ENCODE measurements at regions not wholly inside any gene's neighbourhood (a gene's known extent, or its start where the extent isn't known, plus 50 kb on each side); places are given as distances from the start of the nearest gene placed in this dataset.

- no peak for DNase-seq
These were observed 1102.1 kb upstream of the KLHL29 start for GRCh38 chr2:22282916-22283315.

GRCh38 chr2:22283436-22283835 is 1101.5 kb upstream of the KLHL29 start:
- no peak for DNase-seq

- peak; percentile 21 to 37 (median 27) for DNase-seq
These were observed 1094.7 kb upstream of the KLHL29 start for GRCh38 chr2:22290302-22290701.

GRCh38 chr2:22290909-22291473 is 1094.0 kb upstream of the KLHL29 start:
- no peak for DNase-seq

- DNase-seq, result no peak
These were observed 1083.8 kb upstream of the KLHL29 start for GRCh38 chr2:22301228-22301627.

- DNase-seq, result no peak
These were observed 1058.7 kb upstream of the KLHL29 start for GRCh38 chr2:22326250-22326649.

GRCh38 chr2:22329211-22330154 is 1055.5 kb upstream of the KLHL29 start:
- DNase-seq, result no peak

- no peak for DNase-seq
These were observed 1048.6 kb upstream of the KLHL29 start for GRCh38 chr2:22336414-22336813.

- DNase-seq, result no peak
These were observed 1044.3 kb upstream of the KLHL29 start for GRCh38 chr2:22340716-22341115.

GRCh38 chr2:22347306-22347705 is 1037.7 kb upstream of the KLHL29 start:
- DNase-seq, result no peak

GRCh38 chr2:22350621-22351020 is 1034.4 kb upstream of the KLHL29 start:
- DNase-seq, result no peak

- peak; percentile 44 to 55 (median 55) for DNase-seq
These were observed 1029.1 kb upstream of the KLHL29 start for GRCh38 chr2:22355816-22356433.

- DNase-seq, result no peak
These were observed 1025.8 kb upstream of the KLHL29 start for GRCh38 chr2:22359071-22359672.

- no peak for DNase-seq
These were observed 1024.1 kb upstream of the KLHL29 start for GRCh38 chr2:22360735-22361374.

- no peak for DNase-seq
These were observed 1023.4 kb upstream of the KLHL29 start for GRCh38 chr2:22361571-22361970.

GRCh38 chr2:22375096-22375495 is 1009.9 kb upstream of the KLHL29 start:
- no peak for DNase-seq

- DNase-seq, result no peak
These were observed 1007.7 kb upstream of the KLHL29 start for GRCh38 chr2:22377268-22377667.

- DNase-seq, result no peak
These were observed 1002.4 kb upstream of the KLHL29 start for GRCh38 chr2:22382479-22383169.

GRCh38 chr2:22397847-22398246 is 987.1 kb upstream of the KLHL29 start:
- DNase-seq, result no peak

- no peak for DNase-seq
These were observed 981.2 kb upstream of the KLHL29 start for GRCh38 chr2:22403748-22404147.

GRCh38 chr2:22406625-22407024 is 978.4 kb upstream of the KLHL29 start:
- peak in 1 of 3 donors; percentile 0 for DNase-seq

GRCh38 chr2:22420076-22420475 is 964.9 kb upstream of the KLHL29 start:
- no peak for DNase-seq
